ENCODE measurements at regions not wholly inside any gene's neighbourhood (a gene's known extent, or its start where the extent isn't known, plus 50 kb on each side); places are given as distances from the start of the nearest gene placed in this dataset.

DNA sequence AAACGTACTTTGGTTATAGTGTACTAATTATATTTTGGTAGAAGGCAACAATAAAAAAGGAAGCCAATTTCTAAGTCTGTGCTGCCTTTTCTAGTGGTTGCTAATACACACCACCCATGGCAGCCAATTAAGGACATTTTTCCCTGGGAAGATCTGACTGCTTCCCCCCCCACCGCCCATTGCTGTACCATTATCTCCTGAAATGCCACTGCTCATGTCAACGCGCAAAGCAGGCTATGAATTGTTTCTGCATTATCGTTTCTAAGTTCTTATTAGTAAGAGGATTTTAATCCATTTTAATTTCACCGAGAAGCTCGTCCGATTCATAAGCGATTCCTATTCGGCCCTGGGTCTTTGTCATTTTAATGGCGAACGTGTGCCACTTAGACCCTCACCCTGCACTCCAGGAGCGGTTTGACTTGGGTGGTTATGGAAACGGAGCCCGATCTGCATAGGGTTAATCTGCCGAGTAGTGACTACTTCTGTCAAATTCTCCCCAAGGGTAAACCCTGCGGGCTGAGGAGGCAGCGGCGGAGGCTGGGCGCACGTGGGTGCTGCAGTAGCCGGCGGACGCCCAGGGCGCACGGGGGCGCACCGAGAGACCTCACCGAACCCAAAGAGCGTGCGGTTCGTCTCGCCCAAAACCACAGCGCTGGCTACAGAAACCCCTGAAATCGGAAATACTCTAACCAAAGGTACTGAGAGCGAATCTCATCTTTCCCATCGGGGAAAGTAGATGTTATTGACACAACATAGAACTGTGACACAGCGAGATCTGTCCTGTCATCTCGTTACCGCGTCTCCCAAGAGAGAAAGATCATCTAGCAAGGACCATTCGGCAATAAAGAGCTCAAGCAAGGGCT lies 55.8 kb upstream of the SHC3 start:
- peak; percentile 50 for DNase-seq (ENCODE audit: low spot score)

DNA sequence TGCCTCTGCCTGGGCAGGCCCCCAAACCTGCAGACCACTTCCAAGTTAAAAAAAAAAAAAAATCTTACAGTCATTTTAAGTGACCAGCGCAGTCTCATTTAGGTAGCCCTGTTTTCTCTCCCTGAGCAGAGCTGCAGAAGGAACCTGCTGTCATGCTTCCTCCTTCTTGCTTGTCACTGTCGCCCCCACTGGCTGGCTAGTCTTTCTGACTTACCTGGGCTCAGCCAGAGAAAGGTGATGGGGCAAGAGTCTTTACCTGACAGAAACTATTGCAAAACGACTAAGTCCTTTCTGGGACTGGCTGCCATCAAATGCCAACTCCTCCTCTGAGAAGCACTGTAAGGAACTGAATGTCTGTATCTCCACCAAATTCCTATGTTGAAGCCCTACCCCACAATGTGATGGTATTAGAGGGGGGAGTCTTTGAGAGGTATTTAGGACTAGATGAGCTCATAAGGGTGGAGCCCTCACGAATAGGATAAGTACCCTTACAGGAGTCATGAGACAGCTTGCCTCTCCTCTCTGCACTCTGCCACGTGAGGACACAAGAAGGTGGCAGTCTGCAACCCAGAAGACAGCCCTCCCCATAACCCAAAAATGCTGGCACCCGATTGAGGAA lies 58.4 kb upstream of the SHC3 start:
- no peak for DNase-seq (ENCODE audit: low spot score)

DNA sequence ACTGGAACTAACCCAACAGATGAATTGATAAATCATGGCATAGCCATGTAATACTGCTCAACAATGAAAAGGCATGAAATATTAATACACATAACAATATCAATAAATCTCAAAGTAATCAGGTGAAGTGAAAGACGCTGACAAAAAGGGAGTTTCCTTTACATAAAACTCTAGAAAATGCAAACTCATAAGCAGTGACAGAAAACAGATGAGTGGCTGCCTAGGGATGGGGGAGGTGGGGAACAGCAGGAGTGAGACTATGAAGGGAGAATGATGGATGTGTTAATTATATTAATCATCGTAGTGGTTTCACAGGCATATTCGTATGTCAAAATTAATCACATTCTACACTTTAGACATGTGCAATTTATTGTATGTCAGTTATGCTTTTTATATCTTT lies 59.8 kb upstream of the SHC3 start:
- no peak for DNase-seq (ENCODE audit: low spot score)

DNA sequence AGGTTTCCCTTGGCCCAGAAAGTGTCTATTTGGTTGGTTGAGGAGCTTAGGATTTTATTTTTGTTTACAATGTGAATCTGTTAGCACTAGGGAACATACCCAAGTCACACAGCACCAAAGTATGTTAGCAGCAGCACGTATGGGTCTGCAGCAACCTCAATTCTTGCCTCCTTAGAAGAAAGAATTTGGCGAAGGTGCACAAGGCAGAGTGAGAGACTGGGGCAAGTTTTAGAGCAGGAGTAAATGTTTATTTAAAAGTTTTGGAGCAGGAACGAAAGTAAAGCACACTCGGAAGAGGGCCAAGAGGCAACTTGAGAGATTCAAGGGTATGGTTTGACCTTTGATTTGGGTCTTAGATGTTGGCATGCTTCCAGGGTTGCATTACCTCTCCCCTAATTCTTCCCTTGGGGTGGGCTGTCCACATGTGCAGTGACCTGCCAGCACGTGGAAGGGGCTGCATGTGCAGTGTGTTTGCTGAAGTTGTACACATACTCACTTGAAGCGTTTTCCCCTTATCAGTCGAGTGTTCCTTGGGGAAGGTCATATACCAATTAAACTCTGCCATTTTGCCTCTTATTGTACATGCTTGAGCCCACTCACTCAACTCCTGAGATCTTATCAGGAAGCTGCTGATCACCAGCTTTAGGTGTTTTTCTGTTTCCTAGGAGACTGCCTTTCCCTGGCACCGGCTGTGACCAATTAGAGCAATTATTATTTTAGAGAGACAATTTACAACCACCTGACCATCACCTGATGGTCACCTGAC lies 64.9 kb upstream of the SHC3 start:
- no peak for DNase-seq (ENCODE audit: low spot score)

DNA sequence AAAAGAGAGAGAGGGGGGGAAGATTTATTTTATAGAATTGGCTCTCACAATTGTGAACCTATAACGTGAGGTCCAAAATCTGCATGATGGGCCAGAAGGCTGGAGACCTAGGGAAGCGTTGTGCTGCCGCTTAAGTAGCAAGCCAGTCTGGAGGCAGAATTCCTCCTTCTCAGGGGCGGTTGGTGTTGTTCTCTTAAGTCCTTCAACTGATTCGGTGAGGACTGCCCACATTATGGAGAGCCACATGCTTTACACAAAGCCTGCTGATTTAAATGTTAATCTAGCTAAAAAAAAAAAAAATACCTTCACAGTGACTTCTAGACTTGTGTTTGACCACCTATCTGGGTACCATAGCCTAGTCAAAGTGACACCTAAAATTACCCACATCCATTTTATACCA lies 64.2 kb upstream of the CKS2 start:
- DNase-seq (ENCODE audit: low spot score): no peak

DNA sequence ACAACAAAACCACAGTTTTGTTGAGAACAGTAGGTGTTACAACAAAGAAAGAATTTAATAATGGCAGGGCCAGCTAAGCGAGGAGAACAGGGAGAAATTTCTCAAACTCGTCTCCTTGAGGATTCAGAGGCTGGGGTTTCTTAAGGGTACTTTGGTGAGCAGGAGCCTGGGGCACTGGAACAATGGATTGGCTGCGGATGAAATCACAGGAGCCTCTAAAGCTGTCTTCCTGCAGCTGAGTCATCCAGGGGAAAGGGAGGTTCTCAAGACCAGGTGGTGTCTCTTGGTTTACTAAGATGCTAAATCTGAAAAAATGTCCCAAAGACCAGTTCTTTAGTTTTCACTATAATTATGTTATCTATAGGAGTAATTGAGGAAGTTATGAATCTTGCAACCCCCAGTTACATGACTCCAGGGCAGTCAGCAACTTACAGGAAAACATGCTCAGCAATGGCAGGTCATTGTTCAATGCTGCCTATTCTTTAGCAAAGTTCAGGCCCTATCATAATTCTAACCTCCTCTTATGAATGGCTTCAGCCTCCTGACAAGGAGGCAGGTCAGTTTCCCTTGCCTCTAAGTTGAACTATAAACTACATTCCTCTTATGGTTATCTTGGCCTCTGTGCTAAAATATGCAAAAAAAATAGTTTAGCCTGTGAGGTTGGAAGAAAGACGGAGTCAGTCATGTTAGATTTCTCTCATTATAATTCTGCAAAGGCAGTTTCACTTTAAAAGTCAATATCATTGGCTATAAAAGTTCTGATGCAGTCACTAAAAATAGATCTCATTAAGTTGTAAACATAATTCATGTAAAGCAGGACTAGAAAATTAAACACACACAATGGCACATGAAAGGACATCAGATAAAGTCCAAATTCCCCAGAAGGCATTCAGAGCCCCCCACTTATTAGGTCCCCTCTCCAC lies 63.3 kb upstream of the CKS2 start:
- no peak for DNase-seq (ENCODE audit: low spot score)

DNA sequence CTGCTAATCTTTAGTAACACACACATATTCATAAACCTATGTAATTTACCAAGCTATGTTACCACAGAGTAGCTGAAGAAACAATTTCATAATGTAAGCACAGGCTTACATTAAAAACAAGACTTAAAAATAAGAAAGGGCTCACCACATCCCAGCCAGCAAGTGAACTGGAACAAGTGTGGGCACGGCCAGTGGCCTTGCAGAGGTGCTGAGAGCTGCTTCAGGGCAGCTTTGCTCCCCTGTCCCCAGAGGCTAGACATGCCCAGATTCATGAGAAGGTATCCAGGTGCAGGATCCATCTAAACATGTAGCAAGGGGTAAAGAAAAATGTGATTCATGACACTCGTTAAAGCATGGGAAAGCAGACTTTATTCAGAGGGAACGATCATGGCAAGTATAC lies 62.0 kb upstream of the CKS2 start:
- no peak for DNase-seq (ENCODE audit: low spot score)

DNA sequence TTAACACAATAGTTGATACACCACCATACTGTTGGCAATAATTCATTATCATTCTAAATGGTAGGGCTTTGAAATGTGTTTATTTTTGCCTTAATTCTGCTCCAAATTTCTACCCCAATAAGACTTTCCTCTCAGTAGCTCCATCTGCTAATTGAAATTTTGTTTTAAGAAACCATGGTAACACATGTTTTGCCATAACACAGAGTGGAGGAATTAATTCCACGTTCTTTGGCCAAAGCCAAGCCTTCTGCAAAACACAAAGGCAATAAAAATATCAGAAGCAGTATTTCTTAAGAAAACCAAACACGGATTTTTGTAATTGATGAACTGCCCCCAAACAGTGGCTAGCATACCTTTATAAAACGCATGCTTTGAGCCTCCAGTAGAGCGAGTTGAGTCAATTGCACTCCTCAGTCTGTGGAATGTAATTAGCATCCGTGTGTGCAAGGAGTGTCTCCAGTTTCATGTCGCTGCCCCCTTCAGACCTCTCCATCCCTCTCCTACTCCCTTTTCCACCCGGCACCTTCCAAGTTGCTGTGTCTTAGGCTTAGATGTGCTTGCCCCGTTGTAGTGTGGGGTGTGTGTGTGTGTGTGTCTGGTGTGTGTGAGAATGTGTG lies 58.2 kb upstream of the CKS2 start:
- DNase-seq (ENCODE audit: low spot score): no peak

DNA sequence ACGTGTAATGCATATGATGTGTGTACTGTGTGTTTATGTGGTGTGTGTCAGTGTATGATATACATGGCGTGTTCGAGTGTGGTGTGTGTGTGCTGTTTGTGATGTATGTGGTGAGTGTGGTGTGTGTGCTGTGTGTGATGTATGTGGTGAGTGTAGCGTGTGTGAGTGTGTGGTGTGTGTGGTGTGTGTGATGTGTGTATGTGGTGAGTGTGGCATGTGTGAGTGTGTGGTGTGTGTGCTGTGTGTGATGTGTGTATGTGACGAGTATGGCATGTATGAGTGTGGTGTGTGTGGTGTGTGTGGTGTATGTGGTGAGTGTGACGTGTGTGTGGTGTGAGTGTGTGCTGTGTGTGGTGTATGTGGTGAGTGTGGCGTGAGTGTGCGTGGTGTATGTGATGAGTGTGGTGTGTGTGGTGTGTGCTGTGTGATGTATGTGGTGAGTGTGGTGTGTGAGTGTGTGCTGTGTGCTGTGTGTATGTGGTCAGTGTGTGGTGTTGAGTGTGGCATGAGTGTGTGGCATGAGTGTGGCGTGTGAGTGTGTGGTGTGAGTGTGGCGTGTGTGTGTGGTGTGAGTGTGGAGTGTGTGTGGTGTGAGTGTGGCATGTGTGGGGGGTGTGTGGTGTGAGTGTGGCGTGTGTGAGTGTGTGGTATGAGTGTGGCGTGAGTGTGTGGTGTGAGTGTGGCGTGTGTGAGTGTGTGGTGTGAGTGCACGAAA lies 56.8 kb upstream of the CKS2 start:
- no peak for DNase-seq (ENCODE audit: low spot score)

DNA sequence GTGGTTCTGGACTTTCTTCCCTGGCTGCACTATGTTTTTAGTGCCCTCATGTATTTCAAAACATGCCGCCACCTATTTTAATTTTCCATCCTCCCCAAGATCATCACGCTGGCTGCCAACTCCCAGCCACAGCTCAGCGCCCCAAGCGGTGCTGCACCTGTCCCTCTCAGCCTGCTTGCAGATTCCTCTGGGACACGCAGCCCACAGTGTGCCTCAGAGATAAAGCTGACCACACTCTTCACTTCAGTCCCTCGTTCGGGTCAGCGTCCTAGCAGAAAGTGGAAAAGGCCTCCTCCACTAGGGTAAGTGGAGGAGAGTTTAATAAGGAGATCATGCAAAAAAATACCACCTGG lies 56.2 kb upstream of the CKS2 start:
- DNase-seq (ENCODE audit: low spot score): no peak

DNA sequence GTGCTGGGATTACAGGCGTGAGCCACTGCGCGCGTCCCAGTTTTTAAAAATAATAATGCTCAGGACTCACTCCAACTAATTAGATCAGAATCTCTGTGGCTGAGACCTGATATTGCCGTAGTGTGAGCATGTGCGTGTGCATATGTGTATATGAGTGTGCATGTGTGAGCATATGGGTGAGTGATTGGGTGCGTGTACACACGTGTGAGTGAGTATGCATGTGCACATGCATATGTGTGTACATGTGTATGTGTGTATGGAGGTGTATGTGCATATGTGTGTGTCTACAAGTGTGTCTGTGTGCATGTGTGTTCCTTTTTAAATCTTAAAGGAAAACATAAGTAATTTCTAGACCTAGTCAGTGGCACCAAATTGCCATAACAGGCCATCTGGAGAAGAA lies 54.8 kb upstream of the CKS2 start:
- DNase-seq (ENCODE audit: low spot score): no peak

DNA sequence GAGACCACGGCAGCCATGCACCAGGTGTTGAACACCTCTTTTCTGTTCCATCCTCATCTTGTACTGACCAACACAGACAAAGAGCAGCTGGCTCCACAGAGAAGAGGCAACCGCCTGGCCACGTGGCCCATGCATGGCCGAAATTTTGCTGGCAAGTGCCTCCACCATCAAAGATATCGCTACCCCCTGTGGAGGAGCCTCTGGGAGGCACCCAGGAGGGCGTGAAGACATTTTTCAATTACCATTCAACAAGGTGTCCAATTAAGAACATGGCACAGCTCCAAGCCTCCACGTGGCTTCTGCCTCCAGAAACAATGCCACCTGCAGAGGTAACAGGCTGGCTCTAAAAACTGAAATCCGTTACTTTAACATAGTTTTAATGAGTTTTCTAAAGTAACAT lies 54.4 kb upstream of the CKS2 start:
- DNase-seq (ENCODE audit: low spot score): no peak

DNA sequence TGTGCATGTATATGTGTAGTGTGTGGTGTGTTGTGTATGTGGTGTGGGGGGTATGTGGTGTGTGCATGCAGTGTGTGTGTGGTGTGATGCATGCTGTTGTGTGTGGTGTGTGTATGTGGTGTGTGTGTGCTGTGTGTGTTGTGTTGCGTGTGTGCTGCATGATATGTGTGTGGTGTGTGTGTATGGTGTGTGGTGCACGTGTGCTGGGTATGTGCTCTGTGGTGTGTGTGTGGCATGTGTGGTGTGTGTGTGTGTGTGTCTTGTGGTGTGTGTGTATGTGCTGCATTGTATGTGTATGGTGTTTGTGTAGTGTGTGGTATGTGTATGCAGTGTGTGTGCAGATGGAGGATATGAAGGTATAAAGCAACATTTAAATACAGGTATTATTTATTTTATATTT lies 50.5 kb upstream of the CKS2 start:
- no peak for DNase-seq (ENCODE audit: low spot score)

All from activated CD4-positive, alpha-beta T cell treated with anti-CD3 and anti-CD28 coated beads, Interleukin-2, Interleukin-4, amounts not matched to agents 100 ng/mL and 50 ng/mL, durations not matched to agents 16 hours and 8 hours (primary cell).